GM12891 (cell line): ENCODE measurements at regions not wholly inside any gene's neighbourhood (a gene's known extent, or its start where the extent isn't known, plus 50 kb on each side); places are given as distances from the start of the nearest gene placed in this dataset.

Source experiments
- POLR2A ChIP-seq: IDR thresholded peaks from 2 replicates; pipeline ENCODE4 v1.6.1; 2011; ENCODE audit warnings: low read depth, low read length, control low read depth
- POLR2AphosphoS5 ChIP-seq: IDR thresholded peaks from 2 replicates; pipeline ENCODE4 v1.6.1; 2011; ENCODE audit warnings: low read depth, low read length, control low read depth
- SPI1 ChIP-seq: IDR thresholded peaks from 2 replicates; pipeline ENCODE4 v1.6.1; 2011; ENCODE audit warnings: low read depth, low read length, control low read depth

GRCh38 chr4:12580787-12581186 is 903.4 kb downstream of the RAB28 start:
- TF ChIP-seq POLR2A: no peak
- TF ChIP-seq POLR2AphosphoS5: no peak
- no peak for TF ChIP-seq SPI1
